Lung (tissue), 11 donors: ENCODE measurements at regions not wholly inside any gene's neighbourhood (a gene's known extent, or its start where the extent isn't known, plus 50 kb on each side); places are given as distances from the start of the nearest gene placed in this dataset.

Experiments used
- ATAC-seq: fragments of 200-7000 bp; cut with Tn5 transposase; one replicate; pipeline ENCODE4 v1.9.1; 2020; ENCODE audit warnings: moderate number of reproducible peaks; ENCODE audit not compliant: insufficient read depth, low FRiP score
- DNase-seq, 3 donors: peaks; one replicate each; pipeline ENCODE4 v3.0.0-alpha.2; 2013 to 2017
- H3K27ac ChIP-seq, 2 donors: one replicate each; pipeline ENCODE4 v1.5.1; 2013; ENCODE audit warnings: mild to moderate bottlenecking in 2 of 2, moderate library complexity in 2 of 2, control low read depth in 1 of 2, inconsistent platforms in 1 of 2, low read depth in 1 of 2, low read length in 1 of 2
- H3K27me3 ChIP-seq, 3 donors: one replicate each; pipeline ENCODE4 v1.5.1; 2013; ENCODE audit warnings: low read length in 2 of 3; ENCODE audit not compliant: control insufficient read depth in 3 of 3, insufficient read depth in 3 of 3
- H3K36me3 ChIP-seq, 4 donors: one replicate each; pipeline ENCODE4 v1.5.1; 2013; ENCODE audit warnings: low read length in 4 of 4, mild to moderate bottlenecking in 1 of 4, moderate library complexity in 1 of 4; ENCODE audit not compliant: control insufficient read depth in 4 of 4, insufficient read depth in 4 of 4
- H3K4me1 ChIP-seq, 5 donors: one replicate each; pipeline ENCODE4 v1.5.1; 2013; ENCODE audit warnings: low read length in 5 of 5, mild to moderate bottlenecking in 2 of 5, moderate library complexity in 1 of 5; ENCODE audit not compliant: control insufficient read depth in 5 of 5, insufficient read depth in 5 of 5
- H3K4me3 ChIP-seq: one replicate; pipeline ENCODE4 v1.5.1; 2013; ENCODE audit warnings: mild to moderate bottlenecking, control low read depth, moderate library complexity
- H3K9ac ChIP-seq, 2 donors: one replicate each; pipeline ENCODE4 v1.5.1; 2013; ENCODE audit warnings: low read length in 2 of 2, control low read depth in 1 of 2; ENCODE audit not compliant: insufficient read depth in 1 of 2
- H3K9me3 ChIP-seq, 4 donors: one replicate each; pipeline ENCODE4 v1.5.1; 2013; ENCODE audit warnings: low read length in 3 of 4, mild to moderate bottlenecking in 1 of 4, moderate library complexity in 1 of 4; ENCODE audit not compliant: control insufficient read depth in 4 of 4, insufficient read depth in 3 of 4
- CTCF ChIP-seq: IDR thresholded peaks from 2 replicates; pipeline ENCODE4 v1.5.1; 2012; ENCODE audit warnings: mild to moderate bottlenecking; ENCODE audit errors: control extremely low read depth, extremely low read depth
- WGBS, 2 donors: extraction: QIAGEN DNeasy Blood & Tissue Kit; methylation state at CpG; one replicate each; pipeline ENCODE4 v1.1.7; 2013; 5-methylcytosine and 5-hydroxymethylcytosine counted together
- donor health status: control.
- donor health status: control.
- donor health status: Bipolar disorder and iron deficiency.
- donor health status: healthy.
- donor health status: DM: yes; HTN: yes; CAD: no.

DNA sequence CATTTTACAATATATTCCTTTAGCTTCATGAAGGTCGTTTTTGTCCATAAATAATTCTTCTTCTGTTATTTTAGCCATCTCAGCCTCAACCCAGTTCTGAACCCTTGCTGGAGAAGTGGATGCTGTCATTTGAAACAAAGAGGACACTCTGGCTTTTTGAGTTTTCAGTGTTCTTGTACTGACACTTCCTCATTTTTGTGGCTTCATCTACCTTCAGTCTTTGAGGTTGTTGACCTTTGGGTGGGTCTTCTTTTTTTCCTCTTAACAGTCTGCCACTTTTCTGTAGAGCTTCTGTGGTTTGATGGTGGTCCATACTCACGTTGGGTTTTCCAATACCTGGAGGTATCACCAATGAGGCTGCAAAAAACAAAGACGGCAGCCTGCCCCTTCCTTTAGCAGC lies 650.9 kb downstream of the PDCD6IP start:
- WGBS, 2 donors, result 55 to 67% methylated on average over 3 of the region's 3 CpGs
- ATAC-seq (no peak), DNase-seq (no peak)
- no peak overlapping the region for H3K9ac ChIP-seq
- no peaks in the 10 kb centered on the region for H3K27me3 ChIP-seq
- no peak overlapping the region for H3K27ac ChIP-seq
- H3K9me3 ChIP-seq, result peaks cover 0 to 8% (median 3%) of the 10 kb centered on the region in 4 donors
- H3K36me3 ChIP-seq, result no peaks in the 10 kb centered on the region
- TF ChIP-seq CTCF, result no peak
- H3K4me3 ChIP-seq, result no peak overlapping the region
- H3K4me1 ChIP-seq, result no peaks in the 10 kb centered on the region

- no peak for ATAC-seq
These were observed 665.0 kb downstream of the PDCD6IP start for GRCh38 chr3:34463414-34463813.

DNA sequence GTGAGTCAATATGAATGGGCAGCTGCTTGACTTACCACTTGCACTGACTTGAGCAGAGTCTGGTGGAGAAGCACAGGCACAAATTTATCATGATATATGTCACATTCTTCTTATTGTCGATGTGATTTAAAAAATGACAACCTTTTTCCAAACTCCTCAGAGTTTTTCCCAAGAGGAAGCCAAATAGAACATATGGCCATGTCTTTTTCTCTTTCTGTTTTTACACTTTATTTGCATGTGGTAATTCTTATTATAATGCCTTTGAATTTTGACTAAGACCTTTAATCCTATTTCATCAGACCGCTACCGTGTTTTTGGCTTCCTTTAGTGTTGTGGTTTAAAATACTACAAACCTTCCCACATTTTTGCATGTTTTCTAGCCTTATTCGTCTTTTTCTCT lies 666.2 kb downstream of the PDCD6IP start:
- Histone ChIP-seq H3K4me3 (no peak overlapping the region), H3K27ac (no peak overlapping the region), H3K9me3 (peaks cover 0 to 5% (median 0%) of the 10 kb centered on the region in 4 donors), H3K4me1 (no peaks in the 10 kb centered on the region), H3K9ac (no peak overlapping the region), H3K36me3 (no peaks in the 10 kb centered on the region), H3K27me3 (no peaks in the 10 kb centered on the region)
- ATAC-seq, result no peak
- TF ChIP-seq CTCF, result no peak
- 88 to 90% methylated on average over 4 of the region's 4 CpGs for WGBS, 2 donors
- no peak for DNase-seq

More at GRCh38 chr3:34463414-34463813, 665.0 kb downstream of the PDCD6IP start:
- 88 to 97% methylated on average over 1 of the region's 1 CpG for WGBS, 2 donors
- H3K36me3 ChIP-seq, result no peaks in the 10 kb centered on the region
- H3K27ac ChIP-seq, result no peak overlapping the region
- no peak overlapping the region for H3K9ac ChIP-seq
- H3K4me3 ChIP-seq, result no peak overlapping the region
- no peaks in the 10 kb centered on the region for H3K27me3 ChIP-seq
- H3K9me3 ChIP-seq, result peaks cover 0 to 5% (median 2%) of the 10 kb centered on the region in 4 donors
- no peak for DNase-seq
- H3K4me1 ChIP-seq, result no peaks in the 10 kb centered on the region
- TF ChIP-seq CTCF, result no peak

DNA sequence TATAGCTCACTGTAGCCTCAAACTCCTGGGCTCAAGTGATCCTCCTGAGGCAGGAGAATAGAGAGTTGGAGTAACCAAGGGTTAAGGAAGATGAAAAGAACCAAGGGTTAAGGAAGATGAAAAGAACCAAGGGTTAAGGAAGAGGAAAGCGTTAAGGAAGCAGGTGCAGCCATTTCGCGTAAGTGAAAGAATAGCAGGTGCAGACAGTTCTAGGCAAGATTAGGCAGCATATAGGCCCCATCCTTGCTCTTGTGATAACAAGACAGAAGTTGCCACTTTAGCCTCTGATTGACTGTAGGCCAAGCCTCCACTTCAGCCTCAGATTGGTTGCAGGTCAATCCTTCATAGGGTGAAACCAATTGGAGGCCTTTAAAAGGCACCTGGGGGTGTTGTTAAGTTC lies 677.4 kb downstream of the PDCD6IP start:
- no peak for DNase-seq
- Histone ChIP-seq H3K27ac (no peak overlapping the region), H3K27me3 (no peaks in the 10 kb centered on the region), H3K36me3 (no peaks in the 10 kb centered on the region), H3K9me3 (peaks cover 0 to 4% (median 0%) of the 10 kb centered on the region in 4 donors), H3K4me1 (no peaks in the 10 kb centered on the region), H3K4me3 (no peak overlapping the region), H3K9ac (no peak overlapping the region)
- WGBS, 2 donors, result 83 to 88% methylated on average over 3 of the region's 3 CpGs
- ATAC-seq, result no peak
- TF ChIP-seq CTCF, result no peak
